Stimulated activated CD8-positive, alpha-beta memory T cell treated with anti-CD3 and anti-CD28 coated beads, Interleukin-2, amount 100 ng/mL, for 1 hour (primary cell): ENCODE measurements at regions not wholly inside any gene's neighbourhood (a gene's known extent, or its start where the extent isn't known, plus 50 kb on each side); places are given as distances from the start of the nearest gene placed in this dataset.
"Not testable (repeated sequence)": the region's sequence is repeated elsewhere in the genome, so short reads cannot be mapped to it uniquely, and the experiment has no call there.

Experiments
- DNase-seq, 2 donors: peaks; one replicate each; pipeline ENCODE4 v3.0.0-alpha.2; 2020; ENCODE audit warnings: low read depth in 2 of 2

DNA sequence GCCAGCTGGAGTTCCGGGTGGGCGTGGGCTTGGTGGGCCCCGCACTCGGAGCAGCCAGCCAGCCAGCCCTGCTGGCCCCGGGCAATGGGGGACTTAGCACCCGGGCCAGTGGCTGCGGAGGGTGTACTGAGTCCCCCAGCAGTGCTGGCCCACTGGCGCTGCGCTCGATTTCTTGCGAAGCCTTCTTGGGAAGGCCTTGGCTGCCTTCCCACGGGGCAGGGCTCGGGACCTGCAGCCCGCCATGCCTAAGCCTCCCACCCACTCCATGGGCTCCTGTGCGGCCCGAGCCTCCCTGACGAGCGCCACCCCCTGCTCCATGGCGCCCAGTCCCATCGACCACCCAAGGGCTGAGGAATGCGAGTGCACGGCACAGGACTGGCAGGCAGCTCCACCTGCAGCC is 321.6 kb downstream of the SH2D4B start:
- DNase-seq = not testable (repeated sequence)

DNA sequence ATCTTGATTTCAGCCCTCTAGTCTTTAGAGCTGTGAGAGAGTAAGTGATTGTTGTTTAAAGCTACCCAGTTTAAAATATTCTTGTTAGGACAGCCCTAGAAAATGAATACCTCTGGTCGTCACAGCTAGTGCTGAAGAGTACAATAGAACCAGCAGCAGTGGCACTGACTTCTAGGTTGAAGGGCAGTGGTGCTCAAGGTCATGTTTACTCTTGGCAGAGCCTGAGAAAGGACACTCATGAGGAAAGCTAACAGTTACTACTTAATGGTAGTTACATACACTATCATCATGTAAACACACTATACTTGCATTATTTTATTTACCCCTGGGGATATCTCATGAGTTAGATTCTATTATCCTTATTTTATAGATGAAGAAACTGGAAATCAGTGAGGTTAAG is 323.0 kb downstream of the SH2D4B start:
- no peak for DNase-seq

DNA sequence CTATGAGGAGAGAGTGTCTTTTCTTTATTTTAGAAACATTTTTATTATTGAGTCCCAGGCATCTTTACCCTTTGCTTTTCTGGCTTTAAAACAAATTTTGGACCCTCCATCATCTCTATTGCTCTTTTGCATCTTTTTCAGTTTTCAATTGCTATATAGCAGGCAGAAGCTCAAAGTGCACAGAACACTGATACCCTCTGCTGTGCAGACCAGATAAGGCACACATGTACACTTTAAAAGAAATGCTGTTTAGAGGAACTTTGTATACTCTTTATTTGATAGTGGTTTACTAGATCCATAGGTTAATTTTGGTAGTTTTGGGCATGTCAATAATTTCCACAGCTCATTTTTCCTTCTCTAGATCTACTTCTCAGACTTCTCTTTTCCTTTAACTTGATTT is 324.2 kb downstream of the SH2D4B start:
- DNase-seq = no peak

DNA sequence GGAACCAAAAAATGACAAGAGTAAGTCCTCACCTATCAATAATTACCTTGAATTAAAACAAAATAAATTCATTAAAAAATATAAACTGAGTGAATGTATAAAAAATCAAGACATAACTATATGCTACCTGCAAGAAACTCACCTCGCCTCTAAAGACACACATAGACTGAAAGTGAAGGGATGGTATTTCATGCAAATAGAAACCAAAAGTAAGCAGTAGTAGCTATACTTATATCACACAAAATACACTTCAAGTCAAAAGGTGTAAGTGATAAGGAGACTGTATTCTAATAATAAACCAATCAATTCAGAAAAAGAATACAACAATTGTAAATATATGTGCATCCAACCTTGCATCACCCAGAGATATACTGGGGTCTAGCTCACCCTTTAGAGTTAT is 332.6 kb downstream of the SH2D4B start:
- DNase-seq = no peak

DNA sequence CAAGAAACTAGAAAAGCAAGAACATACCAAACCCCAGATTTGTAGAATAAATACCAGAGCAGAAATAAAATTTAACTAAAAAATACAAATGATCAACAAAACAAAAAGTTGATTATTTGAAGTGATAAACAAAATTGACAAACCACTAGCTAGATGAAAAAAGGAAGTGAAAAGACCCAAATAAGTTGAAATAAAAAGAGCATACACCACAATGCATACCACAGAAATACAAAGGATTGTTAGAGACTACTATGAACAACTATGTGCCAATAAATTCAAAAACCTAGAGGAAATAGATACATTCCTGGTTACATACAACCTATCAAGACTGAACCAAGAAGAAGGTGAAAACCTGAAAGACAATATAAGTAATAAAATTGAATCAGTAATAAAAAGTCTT is 333.4 kb downstream of the SH2D4B start:
- no peak for DNase-seq

DNA sequence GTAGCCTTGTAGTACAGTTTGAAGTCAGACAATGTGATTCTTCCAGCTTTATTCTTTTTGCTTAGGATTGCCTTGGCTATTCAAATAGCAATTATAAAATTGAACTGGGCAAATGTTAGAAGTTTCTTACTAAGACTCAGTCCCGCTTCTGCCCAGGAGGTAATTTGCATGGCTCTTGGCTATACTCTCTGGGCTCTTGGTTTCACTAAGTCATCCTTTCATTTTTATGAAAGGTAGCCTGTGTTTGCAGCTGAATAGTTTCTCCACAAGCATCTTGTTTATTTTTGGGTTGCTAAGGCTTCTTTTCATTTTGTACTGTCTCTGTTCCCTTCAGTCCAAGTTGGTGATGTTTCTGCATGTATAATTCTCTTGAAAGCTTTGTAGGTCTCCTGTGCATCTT is 340.6 kb downstream of the SH2D4B start:
- DNase-seq = no peak

DNA sequence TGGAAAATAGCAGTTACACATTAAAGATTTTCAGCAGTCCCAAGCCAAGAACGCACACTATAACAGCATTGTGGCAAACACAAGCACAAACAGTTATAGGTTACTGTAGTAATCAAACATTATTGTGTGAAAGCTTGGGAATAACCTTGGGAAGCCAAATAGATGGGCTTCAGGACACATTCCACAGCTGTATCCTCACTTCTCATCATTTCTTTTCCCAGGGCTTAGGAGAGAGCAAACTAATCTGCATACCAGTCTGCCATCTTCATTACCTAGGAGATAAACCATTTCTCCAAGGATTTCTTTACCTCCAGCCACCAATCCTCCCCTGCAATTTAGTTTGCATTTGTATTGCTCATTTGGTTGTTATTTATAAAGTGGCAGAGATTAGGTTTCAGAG is 352.4 kb downstream of the SH2D4B start:
- no peak for DNase-seq

DNA sequence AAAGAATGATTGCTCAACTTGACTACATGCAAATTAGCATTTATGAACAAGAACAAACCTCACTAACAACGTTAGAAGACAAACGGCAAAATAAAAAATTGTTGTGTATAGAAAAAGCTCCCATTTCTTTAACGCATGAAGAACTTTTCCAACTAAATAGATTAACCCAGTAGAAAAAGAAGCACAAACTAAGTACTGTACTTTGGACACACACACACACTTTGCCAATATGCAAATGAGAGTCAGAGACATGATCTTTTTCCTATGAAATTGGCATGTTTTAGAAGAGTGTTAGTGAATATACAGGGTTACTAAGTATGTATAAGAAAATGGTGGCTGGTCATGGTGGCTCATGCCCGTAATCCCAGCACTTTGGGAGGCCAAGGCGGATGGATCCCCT is 355.6 kb downstream of the SH2D4B start:
- DNase-seq = no peak

DNA sequence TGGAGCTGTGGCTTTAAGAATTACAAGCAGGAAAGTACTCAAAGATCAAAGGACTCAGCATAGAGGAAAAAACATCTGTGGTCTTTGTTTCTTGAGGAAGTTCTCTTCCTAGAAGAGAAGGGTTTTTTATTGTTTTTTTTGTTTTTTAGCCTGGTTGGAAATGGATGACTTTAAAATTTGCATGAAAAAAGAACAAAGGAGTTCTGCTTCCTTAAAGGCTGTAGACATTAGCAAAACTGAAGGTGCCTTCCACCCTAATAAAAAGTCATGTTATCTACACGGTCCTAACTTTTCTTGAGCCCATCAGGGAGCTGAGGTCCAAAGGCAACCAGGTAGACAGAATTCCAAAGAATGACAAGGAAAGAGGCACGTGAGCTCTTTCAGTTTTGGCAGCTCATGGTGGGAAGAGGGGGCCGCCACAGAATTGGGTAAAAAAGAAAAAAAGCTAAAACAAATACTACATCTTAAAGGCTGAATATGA is 356.6 kb downstream of the SH2D4B start:
- DNase-seq = no peak

DNA sequence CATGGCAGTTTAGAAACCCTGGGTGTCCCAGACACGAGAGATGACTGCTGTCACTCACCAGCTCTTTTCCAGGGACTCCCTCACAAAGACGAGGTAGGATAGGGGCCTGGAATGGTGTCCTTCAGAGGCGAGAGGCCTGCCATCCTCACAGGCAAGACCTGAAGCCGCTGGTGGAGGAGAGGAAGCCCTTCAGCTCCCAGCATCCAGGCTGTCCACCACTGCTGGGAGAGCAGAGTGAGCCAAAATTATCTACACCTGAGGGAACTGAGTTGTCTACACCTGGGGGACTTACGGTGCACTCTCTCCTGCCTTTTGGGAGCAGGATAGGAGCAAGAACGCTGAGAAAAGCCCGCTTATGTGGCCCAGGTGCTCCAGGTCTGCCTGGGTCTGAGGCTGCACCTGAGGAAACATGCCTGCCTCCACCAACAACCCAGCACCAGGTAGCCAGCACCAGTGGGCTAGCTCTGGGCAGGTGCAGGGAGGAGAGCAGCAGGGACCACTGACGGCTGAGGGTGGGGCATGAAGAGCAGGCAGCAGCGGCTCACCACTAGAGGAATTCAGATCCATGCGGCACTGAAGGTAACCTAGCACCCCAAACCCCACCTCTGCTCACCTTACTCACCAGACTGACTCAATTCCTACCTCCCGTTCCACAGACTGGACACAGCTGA is 357.2 kb downstream of the SH2D4B start:
- no peak for DNase-seq

DNA sequence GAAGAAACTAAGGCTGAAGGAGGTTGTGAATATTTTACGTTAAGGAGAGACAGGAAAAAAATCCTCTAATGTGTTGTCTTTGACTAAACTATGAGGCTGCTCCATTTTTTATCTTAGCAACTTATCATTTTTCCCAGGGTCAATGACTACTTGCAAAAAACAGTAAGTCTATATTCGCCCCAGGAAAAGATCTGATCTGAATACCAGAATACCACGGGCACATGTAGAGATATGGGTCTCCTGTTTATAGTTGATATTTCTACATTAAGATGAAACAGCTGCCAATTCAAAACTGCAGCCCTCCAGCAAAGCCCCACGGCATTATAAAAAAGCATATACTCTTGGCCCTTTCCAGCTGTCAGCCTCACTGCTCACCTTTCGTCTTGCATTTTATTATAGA is 358.4 kb downstream of the SH2D4B start:
- no peak for DNase-seq

DNA sequence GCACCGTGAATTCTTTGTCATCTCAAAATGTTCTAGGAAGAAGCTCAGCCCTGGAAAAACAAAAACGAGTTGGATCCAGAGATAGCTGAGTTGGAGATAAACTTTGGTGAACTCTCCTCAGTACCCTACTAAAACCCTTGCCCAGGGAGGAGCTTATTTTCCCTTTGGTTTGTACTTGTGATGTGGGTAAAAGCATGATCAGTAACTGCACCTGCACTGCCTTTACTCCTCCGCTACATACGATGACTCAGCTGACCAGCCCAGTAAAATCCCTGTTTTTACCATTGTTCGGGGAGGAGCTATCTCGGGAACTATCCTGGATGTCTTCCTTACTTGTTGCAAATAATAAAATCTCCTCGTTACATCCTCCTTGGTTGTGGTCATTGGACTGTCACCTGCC is 359.3 kb downstream of the SH2D4B start:
- DNase-seq = no peak

DNA sequence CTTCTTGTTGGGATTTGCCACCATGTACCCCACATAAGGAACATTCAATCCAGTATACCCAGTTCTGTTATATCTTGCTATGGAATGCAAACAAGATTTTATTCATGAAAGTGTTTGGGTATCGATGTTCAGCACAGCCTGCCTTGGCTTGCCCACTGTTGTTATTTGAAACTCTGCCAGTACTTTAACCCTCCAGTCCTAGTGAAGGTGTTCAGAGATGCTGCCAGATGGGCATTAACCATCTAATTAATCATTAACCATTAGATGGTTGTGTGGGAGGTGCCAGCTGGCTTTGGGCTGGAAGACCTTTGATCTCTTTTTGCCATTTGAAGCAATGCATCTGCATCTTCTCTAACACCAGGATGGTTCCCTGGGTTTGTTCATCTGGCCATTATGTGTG is 363.0 kb downstream of the SH2D4B start:
- no peak for DNase-seq

DNA sequence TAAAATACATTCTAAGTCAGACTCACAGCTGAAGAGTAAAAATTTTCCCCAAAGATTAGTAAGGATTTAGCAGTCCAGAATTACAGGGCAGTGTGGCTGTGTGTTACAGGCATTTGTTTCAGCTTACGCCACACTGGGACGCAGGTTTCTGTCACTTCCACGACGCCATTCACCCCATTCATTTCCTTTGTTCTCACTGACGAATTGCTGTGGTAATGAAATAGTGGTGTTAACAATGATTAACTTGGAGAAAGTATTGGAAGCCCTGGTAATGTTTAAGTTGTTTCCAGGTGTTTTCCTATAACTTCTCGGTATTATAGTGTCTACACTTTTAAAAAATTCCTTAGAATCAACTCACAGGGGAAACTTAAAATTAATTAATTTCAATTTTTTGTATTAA is 370.9 kb downstream of the SH2D4B start:
- no peak for DNase-seq

DNA sequence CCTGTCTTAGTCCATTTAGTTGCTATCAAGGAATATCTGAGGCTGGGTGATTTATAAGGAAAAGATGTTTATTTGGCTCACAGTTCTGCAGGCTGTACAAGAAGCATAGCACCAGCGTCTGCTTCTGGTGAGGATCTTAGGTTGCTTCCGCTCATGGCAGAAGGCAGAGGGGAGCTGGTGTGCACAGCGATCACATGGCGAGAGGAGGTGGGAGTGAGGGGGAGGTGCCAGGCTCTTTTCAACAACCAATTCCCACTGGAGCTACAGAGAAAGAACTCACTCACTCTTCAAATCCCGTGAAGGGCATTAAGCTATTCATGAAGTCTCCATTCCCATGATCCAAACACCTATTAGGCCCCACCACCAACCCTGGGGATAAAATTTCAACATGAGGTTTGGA is 371.6 kb downstream of the SH2D4B start:
- DNase-seq = no peak

DNA sequence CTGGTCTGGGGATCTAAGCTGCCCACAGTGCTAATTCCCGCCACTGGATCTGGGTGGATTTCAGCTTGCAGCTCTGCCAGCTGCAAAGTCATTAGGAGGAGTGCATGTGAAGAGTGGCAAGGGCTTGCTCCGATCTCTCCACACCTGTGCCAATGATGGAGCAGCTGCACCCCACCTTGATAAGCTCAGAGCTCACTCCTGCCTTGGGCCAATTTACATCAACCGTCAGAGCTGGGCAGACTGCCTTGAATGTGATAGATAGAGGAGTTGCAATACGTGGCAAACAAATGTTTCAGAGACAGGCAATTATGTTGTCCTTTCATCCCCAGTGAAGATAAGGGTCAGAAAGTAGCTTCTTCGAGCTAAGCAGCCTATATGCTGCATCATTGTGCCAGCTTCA is 379.9 kb downstream of the SH2D4B start:
- DNase-seq = no peak

DNA sequence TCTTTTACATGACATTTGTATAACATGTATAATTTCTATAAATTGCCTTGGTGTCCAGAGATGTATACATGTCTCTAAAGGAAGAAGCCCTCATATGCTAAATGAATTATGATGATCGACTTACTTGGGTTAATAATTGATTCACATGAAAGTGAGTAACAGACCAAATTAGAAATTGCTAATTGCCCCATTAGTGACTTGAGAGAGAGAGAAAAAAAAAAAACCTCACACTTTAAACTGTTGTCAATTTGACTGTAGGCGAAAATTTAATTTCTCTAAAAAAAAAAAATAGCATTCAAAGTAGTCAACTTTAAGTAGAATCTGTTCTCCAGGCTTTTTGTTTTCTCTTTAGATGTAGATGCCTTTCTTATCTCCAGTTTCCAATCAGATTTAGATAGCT is 383.3 kb downstream of the SH2D4B start:
- no peak for DNase-seq

DNA sequence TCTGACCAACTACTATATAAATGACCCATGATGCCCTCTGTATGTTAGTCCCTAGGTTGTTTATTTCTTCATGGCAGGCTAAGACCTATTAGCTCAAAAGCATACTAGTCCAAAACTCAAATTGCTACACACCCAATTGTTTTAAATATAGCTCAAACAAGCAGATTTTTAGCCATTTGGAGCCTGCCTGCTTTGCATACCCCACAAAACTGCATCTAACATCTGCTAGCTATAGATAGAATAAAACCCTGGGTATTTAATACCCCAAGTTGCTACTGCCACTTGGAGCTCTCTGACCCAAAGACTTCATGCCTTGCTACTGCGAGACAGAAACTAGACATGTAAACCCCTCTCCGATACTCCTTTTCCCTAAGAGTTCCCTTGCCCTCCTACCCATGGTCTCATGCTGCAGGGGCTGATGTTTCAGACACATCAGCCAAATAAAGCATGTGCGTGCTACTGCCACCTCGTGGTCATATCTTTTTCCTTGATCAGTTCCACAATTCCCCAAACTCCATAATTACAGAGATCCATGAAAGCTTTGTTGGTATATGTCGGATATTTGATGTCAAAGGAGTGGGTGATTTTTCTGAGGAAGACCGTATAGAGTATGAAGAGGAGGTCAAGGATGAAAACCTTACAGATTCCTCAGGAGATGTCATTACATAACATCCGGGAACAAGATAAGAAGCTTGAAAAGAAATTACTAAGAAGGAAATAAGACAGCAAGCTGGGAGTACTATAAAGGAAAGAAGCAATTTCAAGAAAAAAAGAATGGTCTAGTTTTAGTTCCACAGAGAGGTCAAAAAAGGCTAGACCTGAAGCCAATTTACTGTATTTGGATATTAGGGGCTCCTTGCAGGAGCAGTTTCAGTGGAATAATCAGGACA is 386.6 kb downstream of the SH2D4B start:
- no peak for DNase-seq

DNA sequence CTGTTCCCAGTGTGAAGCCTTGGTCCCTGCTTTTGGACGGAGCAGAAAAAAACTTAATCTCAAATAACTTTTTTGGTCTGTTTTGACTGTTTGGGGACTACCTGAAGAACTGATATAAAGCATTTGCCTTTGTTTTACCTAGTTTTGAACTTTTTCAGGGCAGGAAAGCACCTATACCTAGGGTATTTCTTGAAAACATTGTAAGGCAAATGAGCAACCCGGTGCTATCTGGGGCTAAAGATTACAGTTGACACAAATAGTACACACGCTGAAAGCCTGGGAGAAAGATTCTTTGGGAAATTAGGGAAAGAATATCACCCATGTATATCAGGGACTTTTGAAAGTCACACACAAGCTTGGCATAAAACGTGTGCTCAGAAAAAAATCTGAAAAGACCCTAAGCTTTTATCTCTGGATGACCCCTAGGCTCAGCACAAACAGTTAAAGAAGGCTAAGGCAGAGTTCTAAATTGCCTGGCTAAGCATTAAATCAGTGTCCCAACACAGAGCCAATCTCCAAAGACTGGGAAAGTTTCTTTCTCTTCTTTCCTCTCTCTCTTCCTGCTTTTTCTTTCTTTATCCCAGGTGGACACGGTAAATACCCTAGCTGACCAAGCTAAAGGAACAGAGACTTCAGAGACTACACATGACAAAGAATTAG is 389.8 kb downstream of the SH2D4B start:
- DNase-seq = no peak

DNA sequence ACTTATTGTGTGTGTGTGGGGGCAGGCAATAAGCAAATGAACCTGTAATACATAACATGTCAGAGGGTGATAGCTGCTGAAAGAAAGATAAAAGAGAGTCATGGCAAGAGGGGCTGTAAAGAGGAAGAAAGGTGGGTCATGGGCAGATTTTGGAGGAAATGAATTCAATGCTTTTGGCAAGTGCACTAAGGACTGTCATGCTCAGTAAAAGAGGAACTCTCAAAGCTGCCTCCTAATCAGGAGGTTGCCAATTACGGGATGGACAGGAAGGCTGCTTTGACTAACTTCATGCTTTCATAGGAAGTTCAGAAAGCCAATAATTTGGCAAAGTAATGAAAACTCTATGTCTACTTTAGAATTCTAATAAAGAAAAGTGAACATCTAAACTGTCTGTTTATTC is 401.2 kb downstream of the SH2D4B start:
- no peak for DNase-seq

DNA sequence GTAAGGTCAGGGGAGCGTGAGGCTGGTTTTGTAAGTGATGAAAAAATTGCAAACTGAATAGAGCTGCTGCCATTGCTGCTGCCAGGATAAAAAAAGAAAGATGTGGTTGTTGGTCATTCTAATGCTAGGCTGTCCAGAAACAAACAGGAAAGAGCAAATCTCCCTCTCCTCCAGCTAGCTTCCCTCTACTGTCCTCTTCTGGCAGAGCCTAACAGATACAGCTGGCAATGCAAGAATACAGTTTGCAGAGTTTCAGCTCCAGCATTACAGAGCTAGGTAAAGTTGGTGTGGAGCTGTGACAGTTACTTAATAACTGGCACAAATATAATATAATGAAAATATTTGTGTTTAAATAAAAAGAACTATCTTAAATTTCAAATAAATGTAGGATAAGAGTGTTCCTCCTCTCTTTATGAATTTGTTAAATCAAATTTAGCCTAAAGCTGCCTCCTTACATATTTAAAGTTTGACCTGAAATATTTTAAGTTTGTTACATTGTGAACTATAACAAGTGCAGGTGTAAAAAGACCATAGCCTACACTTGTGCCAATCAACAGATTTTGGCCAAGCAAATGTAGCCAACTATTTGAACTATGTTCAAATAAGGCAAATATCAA is 407.7 kb downstream of the SH2D4B start:
- DNase-seq = no peak

DNA sequence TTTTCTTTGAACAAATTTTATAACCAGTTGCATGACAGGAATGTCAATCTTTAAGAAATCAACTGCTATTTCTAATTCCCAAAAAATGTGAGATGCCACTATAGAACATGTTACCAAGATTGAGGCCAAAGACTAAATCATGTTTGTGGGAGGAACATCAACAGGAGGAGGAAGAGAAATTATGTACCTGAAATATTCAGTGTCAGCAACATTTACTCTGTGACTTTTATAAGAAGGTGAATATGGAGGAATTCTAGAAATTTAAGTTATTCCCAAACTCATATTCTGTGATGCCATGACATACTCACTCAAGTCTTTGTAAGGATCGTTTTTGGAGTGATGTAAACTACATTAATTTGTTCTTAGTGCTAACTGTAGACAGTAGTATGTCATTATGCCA is 408.4 kb downstream of the SH2D4B start:
- DNase-seq = no peak
